ENCODE measurements at regions not wholly inside any gene's neighbourhood (a gene's known extent, or its start where the extent isn't known, plus 50 kb on each side); places are given as distances from the start of the nearest gene placed in this dataset.

DNA sequence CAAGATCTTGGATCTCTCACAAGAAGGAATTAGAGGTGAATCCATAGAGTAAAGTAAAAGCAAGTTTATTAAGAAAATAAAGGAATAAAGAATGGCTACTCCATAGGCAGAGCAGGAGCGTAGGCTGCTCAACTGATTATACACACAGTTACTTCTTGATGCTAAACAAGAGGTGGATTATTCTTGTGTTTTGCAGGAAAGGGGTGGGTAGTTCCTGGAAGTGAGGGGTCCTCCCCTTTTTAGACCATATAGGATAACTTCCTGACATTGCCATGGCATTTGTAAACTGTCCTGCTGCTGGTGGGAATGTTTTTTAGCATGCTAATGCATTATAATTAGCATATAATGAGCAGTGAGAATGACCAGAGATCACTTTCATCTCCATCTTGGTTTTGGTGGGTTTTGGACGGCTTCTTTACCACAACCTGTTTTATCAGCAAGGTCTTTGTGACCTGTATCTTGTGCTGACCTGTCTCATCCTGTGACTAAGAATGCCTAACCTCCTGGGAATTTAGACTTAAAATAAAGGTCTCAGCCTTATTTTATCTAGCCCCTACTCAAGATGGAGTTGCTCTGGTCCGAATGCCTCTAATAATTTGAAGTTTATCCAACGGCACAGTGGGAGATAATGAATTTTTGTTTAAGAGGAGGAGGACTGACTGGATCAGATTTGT, 165.7 kb upstream of the DMRT1 start:
- in situ Hi-C loops (cut with HindIII; ENCODE audit: low pct_unique_long_range_greater_than_20kb, low sequenced_read_pairs), result no loop called here
- peak; percentile 23 for DNase-seq (ENCODE audit: low read depth, low spot score)

DNA sequence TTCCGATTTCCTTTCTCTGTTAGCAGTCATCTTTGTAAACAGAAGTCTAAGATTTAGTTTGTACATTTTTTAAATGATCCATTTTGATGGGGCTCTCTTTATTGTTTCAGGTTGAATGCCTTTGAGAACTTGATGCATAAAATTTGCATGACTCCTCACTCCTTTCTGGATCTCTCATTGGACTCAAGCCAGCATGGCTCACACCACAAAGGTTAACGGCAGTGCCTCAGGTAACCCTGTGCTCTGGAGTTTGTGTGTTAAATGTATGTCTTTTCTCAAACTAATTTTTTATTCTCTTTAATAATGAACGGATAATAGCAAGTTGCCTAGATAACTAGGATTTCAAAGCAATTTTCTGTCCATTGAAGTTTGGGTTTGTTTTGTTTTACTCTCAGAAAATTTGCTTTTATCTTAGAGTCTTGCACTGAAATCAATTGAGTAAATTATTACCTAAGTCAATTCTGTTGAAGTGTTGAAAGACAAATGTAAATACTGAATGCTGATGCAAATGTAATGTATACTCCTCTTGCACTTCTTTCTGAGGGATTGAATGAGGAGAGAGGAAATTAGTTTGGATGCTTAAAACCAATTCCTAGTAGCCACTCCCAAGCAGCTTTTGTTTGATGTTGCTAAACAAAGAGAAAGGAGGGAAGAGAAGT, 164.6 kb upstream of the DMRT1 start:
- DNase-seq (ENCODE audit: low read depth, low spot score), result no peak
- in situ Hi-C loops (cut with HindIII; ENCODE audit: low pct_unique_long_range_greater_than_20kb, low sequenced_read_pairs), result no loop called here

GRCh38 chr9:677461-678097, 163.9 kb upstream of the DMRT1 start:
- no peak for DNase-seq (ENCODE audit: low read depth, low spot score)
- in situ Hi-C loops (cut with HindIII; ENCODE audit: low pct_unique_long_range_greater_than_20kb, low sequenced_read_pairs), result no loop called here

- in situ Hi-C loops (cut with HindIII; ENCODE audit: low pct_unique_long_range_greater_than_20kb, low sequenced_read_pairs), result no loop called here
- DNase-seq (ENCODE audit: low read depth, low spot score), result no peak
Measured at GRCh38 chr9:678897-679296, 162.6 kb upstream of the DMRT1 start.

DNA sequence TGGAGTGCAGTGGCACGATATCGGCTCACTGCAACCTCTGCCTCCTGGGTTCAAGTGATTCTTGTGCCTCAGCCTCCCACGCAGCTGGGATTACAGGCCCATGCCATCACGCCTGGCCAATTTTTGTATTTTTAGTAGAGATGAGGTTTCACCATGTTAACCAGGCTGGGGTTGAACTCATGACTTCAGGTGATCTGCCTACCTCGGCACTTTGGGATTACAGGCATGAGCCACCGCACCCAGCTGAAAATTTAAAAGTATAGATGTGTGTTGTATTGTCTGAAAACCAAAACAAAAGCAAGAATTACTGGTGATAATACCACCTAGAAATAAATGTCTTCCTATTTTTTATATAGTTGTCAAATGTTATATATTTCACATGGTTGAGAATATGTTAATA, 162.0 kb upstream of the DMRT1 start:
- DNase-seq (ENCODE audit: low read depth, low spot score), result no peak
- in situ Hi-C loops (cut with HindIII; ENCODE audit: low pct_unique_long_range_greater_than_20kb, low sequenced_read_pairs), result no loop called here

- peak; percentile 55 for DNase-seq (ENCODE audit: low read depth, low spot score)
- in situ Hi-C loops (cut with HindIII; ENCODE audit: low pct_unique_long_range_greater_than_20kb, low sequenced_read_pairs), result no loop called here
Measured at GRCh38 chr9:680106-680505, 161.4 kb upstream of the DMRT1 start.

DNA sequence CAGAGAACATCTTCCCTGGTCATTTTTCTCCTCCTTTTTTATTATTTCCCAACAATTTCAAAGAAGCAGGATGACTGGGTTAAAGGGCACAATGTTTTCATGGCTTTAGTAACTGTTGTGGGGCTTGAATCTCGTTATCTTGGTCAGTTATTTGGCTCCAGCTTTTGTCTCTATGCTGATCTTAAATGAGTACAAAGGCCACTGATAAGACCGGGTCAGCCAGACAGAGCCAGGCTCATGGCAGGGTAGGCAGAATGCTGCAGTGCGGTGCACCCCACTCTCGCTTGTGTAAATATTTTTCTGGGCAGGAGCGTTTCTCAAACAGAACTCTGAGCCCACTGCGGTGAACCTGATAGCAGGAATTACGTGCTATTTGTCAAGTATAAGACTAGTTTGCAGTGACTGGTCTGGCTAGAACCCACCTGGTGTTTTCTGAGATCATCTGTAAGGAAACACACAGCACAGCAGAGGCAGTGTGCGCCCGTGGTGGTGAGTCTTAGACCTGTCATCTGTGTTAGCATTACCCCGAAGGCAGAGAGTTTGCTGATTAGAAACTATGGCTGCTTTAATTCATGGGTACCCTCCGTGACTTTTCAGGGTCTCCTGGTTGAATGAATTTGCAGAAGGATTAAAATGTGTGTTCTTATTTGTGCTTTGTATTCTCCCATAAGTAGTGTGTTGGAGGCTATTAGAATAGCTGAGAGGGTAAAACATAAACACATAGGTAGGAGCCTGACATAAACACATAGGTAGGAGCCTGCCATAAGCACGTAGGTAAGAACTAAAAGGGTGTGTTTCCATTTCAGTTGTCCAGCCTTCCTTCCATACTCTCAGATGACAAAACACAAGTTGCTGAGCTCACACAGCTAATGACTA, 158.6 kb upstream of the DMRT1 start:
- in situ Hi-C loops (cut with HindIII; ENCODE audit: low pct_unique_long_range_greater_than_20kb, low sequenced_read_pairs), result no loop called here
- no peak for DNase-seq (ENCODE audit: low read depth, low spot score)

DNA sequence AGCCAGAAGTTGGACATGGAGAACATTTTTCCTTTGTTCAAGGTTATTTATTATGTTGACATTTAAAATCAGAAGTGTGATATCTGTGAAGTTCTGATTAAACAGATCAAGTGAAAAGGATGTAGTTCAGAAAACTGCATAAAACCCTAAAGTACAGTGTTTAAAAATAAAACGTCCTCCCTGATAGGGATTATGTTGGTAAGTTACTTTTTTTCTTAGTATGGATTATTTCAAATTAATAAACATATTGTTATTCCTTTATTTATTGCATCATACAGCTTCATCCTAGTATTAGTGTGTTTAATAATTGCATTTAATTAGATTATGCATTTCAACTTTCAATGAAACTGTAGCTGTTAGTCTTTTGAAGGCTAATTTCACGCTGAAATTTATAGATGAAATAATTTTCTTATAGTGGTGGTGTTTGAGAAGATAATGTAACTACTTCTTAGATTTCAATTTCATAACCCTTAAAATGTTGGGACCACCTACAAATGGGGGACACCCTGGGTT, 157.9 kb upstream of the DMRT1 start:
- no peak for DNase-seq (ENCODE audit: low read depth, low spot score)
- in situ Hi-C loops (cut with HindIII; ENCODE audit: low pct_unique_long_range_greater_than_20kb, low sequenced_read_pairs), result no loop called here

GRCh38 chr9:684054-684890, 157.2 kb upstream of the DMRT1 start:
- DNase-seq (ENCODE audit: low read depth, low spot score), result peak; percentile 59
- in situ Hi-C loops (cut with HindIII; ENCODE audit: low pct_unique_long_range_greater_than_20kb, low sequenced_read_pairs), result no loop called here

GRCh38 chr9:684941-685340, 156.6 kb upstream of the DMRT1 start:
- in situ Hi-C loops (cut with HindIII; ENCODE audit: low pct_unique_long_range_greater_than_20kb, low sequenced_read_pairs), result no loop called here
- no peak for DNase-seq (ENCODE audit: low read depth, low spot score)

DNA sequence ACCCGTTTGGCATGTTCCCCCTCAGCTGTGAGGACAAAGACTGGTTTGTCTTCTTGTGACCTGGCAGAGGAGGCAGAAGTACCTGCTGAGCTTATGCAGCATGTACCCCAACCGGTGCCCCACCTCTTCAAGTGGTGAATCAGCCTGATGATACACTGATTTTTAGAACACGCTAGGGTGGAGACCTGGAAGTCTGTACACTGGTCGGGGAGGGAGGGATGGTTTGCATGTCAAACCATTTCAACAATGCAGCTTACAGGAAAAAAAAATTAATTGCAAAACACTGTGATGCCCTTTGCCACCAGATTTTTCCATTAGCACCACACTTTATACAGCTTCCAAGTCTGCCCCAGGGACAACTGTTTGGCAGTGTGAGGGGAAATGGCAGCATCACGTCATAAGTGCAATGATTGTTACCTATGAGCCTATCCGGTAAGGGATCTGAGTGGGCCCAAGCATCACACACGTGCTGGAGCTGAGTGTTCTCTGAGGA, 155.1 kb upstream of the DMRT1 start:
- no peak for DNase-seq (ENCODE audit: low read depth, low spot score)
- in situ Hi-C loops (cut with HindIII; ENCODE audit: low pct_unique_long_range_greater_than_20kb, low sequenced_read_pairs), result no loop called here

- in situ Hi-C loops (cut with HindIII; ENCODE audit: low pct_unique_long_range_greater_than_20kb, low sequenced_read_pairs), result no loop called here
- no peak for DNase-seq (ENCODE audit: low read depth, low spot score)
Measured at GRCh38 chr9:687034-687785, 154.3 kb upstream of the DMRT1 start.

DNA sequence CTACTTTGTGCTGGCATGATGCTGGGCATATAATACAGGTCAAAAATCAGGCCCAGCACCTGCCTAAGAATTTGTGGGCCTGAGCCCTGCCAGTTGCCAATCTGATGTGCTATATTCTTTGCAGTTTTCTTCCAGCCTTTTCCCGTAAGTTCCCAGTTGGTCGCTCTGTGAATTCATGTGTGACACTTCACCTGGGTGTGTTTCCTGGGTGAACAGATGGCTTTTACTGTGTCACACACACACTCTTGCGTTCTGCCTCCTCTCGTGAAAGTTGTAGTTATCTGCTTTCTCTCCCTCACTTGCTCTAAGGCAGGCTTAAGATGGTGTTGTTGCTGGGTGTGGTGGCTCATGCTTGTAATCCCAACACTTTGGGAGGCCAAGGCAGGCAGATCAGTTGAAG, 153.5 kb upstream of the DMRT1 start:
- in situ Hi-C loops (cut with HindIII; ENCODE audit: low pct_unique_long_range_greater_than_20kb, low sequenced_read_pairs), result no loop called here
- no peak for DNase-seq (ENCODE audit: low read depth, low spot score)

GRCh38 chr9:690517-691111, 150.9 kb upstream of the DMRT1 start:
- no peak for DNase-seq (ENCODE audit: low read depth, low spot score)

GRCh38 chr9:691825-692400, 149.6 kb upstream of the DMRT1 start:
- DNase-seq (ENCODE audit: low read depth, low spot score), result no peak
- in situ Hi-C loops (cut with HindIII; ENCODE audit: low pct_unique_long_range_greater_than_20kb, low sequenced_read_pairs), result no loop called here

More at GRCh38 chr9:690517-691111, 150.9 kb upstream of the DMRT1 start:
- in situ Hi-C loops (cut with HindIII; ENCODE audit: low pct_unique_long_range_greater_than_20kb, low sequenced_read_pairs), result no loop called here

DNA sequence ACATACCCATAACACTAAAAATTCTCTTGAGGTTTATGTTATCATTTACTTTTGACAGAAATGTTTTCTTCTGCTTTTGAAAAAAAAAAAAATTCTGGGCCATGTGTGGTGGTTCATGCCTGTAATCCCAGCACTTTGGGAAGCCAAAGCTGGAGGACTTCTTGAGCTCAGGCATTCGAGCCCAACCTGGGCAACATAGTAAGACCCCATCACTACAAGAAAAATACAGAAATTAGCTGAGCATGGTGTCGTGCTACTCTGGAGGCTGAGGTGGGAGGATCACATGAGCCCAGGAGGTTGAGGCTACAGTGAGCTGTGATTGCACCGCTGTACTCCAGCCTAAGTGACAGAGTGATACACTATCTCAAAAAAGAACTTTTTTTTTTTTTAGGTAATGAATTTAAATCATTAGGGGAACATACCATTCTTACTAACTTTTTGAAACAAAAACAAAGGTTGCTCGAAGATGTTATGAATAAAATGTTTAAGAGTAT, 148.8 kb upstream of the DMRT1 start:
- in situ Hi-C loops (cut with HindIII; ENCODE audit: low pct_unique_long_range_greater_than_20kb, low sequenced_read_pairs), result no loop called here
- no peak for DNase-seq (ENCODE audit: low read depth, low spot score)
